Natural killer cell (primary cell): ENCODE measurements at regions not wholly inside any gene's neighbourhood (a gene's known extent, or its start where the extent isn't known, plus 50 kb on each side); places are given as distances from the start of the nearest gene placed in this dataset.
A peak's percentile ranks its signal among the peaks of the same experiment; 100 is the strongest.

Experiments
- ATAC-seq, 3 donors: fragments of 150-1000 bp in 2 of 3; fragments of 200-7000 bp in 1 of 3; cut with Tn5 transposase; 1 replicate in 1 of 3; 2 replicates in 2 of 3; pipeline ENCODE4 v1.10.0; 2021; ENCODE audit warnings: mild to moderate bottlenecking in 2 of 3, moderate library complexity in 2 of 3
- DNase-seq, 2 donors: peaks; one replicate each; pipeline versions ENCODE4 v3.0.0 to v3.0.0-alpha.2; 2013 to 2021; ENCODE audit warnings: mixed read lengths in 1 of 2
- H3K27ac ChIP-seq: one replicate; pipeline ENCODE4 v1.5.1; 2013; ENCODE audit warnings: mild to moderate bottlenecking, low read length
- H3K27me3 ChIP-seq: one replicate; pipeline ENCODE4 v1.6.1; 2013; ENCODE audit warnings: low read length; ENCODE audit not compliant: control insufficient read depth, insufficient read depth
- H3K36me3 ChIP-seq: one replicate; pipeline ENCODE4 v1.6.1; 2013; ENCODE audit warnings: low read length; ENCODE audit not compliant: control insufficient read depth, insufficient read depth
- H3K4me1 ChIP-seq: one replicate; pipeline ENCODE4 v1.6.1; 2013; ENCODE audit warnings: low read length; ENCODE audit not compliant: control insufficient read depth, insufficient read depth
- H3K4me3 ChIP-seq: one replicate; pipeline ENCODE4 v1.5.1; 2013; ENCODE audit warnings: low read length
- H3K9me3 ChIP-seq: one replicate; pipeline ENCODE4 v1.6.1; 2013; ENCODE audit warnings: low read length; ENCODE audit not compliant: control insufficient read depth, insufficient read depth
- H3K27ac Mint-ChIP-seq, 2 donors: one replicate each; pipeline ENCODE4 v1.8.0; 2022; ENCODE audit warnings: mild to moderate bottlenecking in 2 of 2, mixed read lengths in 2 of 2, moderate library complexity in 1 of 2
- H3K27me3 Mint-ChIP-seq, 2 donors: one replicate each; pipeline ENCODE4 v1.8.0; 2022; ENCODE audit warnings: low read depth in 2 of 2, mixed read lengths in 2 of 2
- H3K36me3 Mint-ChIP-seq: one replicate; pipeline ENCODE4 v1.8.0; 2022; ENCODE audit warnings: mixed read lengths
- H3K4me1 Mint-ChIP-seq, 2 donors: one replicate each; pipeline ENCODE4 v1.8.0; 2022; ENCODE audit warnings: mixed read lengths in 2 of 2
- H3K4me3 Mint-ChIP-seq: one replicate; pipeline ENCODE4 v1.8.0; 2022; ENCODE audit warnings: mild to moderate bottlenecking, moderate library complexity, mixed read lengths
- H3K9me3 Mint-ChIP-seq, 2 donors: one replicate each; pipeline ENCODE4 v1.8.0; 2022; ENCODE audit warnings: mixed read lengths in 2 of 2
- WGBS: methylation state at CpG from one replicate; pipeline ENCODE4 v1.1.7; 2013; ENCODE audit warnings: missing lambda C conversion rate; ENCODE audit not compliant: insufficient coverage; 5-methylcytosine and 5-hydroxymethylcytosine counted together
- intact Hi-C: fragments of 100-400 bp; cut with micrococcal nuclease; formaldehyde crosslinking; loops from one replicate; pipeline ENCODE4 v1.14.2; 2022
- TF ChIP-seq, protein P1 (sequence below): fragments of 200-600 bp; IDR thresholded peaks from one replicate; pipeline ENCODE4 v1.8.0; 2022; ENCODE audit warnings: antibody characterized with exemption

DNA sequence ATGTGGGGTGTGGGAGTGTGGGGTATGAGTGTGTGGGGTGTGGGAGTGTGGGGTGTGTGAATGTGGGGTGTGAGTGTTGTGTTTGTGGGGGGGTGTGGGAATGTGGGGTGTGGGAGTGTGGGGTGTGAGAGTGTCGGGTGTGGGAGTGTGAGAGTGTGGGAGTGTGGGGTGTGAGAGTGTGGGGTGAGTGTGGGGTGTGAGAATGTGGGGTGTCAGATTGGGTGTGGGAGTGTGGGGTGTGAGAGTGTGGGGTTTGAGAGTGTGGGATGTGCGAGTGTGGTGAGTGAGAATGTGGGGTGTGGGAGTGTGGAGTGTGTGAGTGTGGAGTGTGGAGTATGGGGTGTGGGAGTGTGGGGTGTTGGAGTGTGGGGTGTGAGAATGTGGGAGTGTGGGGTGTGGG lies 50.1 kb upstream of the EN2 start:
- H3K27ac Mint-ChIP-seq: no peak overlapping the region

More for the DNA sequence above, 50.1 kb upstream of the EN2 start:
- Mint-ChIP-seq H3K4me3 (no peak overlapping the region), H3K9me3 (no peaks in the 10 kb centered on the region), H3K27me3 (peaks cover 5 to 27% of the 10 kb centered on the region in 2 donors), H3K36me3 (no peaks in the 10 kb centered on the region), H3K4me1 (peaks cover 32 to 45% of the 10 kb centered on the region in 2 donors)
- ATAC-seq: no peak
- Histone ChIP-seq H3K27me3 (no peaks in the 10 kb centered on the region), H3K27ac (peak overlapping the region; percentile 33), H3K4me3 (no peak overlapping the region), H3K4me1 (peaks cover 21% of the 10 kb centered on the region), H3K9me3 (peaks cover 7% of the 10 kb centered on the region), H3K36me3 (no peaks in the 10 kb centered on the region)
- intact Hi-C loops: no loop called here
- 52% methylated on average over 2 of the region's 2 CpGs for WGBS
- no peak for DNase-seq
- TF ChIP-seq, protein P1, sequence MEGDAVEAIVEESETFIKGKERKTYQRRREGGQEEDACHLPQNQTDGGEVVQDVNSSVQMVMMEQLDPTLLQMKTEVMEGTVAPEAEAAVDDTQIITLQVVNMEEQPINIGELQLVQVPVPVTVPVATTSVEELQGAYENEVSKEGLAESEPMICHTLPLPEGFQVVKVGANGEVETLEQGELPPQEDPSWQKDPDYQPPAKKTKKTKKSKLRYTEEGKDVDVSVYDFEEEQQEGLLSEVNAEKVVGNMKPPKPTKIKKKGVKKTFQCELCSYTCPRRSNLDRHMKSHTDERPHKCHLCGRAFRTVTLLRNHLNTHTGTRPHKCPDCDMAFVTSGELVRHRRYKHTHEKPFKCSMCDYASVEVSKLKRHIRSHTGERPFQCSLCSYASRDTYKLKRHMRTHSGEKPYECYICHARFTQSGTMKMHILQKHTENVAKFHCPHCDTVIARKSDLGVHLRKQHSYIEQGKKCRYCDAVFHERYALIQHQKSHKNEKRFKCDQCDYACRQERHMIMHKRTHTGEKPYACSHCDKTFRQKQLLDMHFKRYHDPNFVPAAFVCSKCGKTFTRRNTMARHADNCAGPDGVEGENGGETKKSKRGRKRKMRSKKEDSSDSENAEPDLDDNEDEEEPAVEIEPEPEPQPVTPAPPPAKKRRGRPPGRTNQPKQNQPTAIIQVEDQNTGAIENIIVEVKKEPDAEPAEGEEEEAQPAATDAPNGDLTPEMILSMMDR: no peak
